ENCODE measurements at regions not wholly inside any gene's neighbourhood (a gene's known extent, or its start where the extent isn't known, plus 50 kb on each side); places are given as distances from the start of the nearest gene placed in this dataset.
A peak's percentile ranks its signal among the peaks of the same experiment; 100 is the strongest.

DNA sequence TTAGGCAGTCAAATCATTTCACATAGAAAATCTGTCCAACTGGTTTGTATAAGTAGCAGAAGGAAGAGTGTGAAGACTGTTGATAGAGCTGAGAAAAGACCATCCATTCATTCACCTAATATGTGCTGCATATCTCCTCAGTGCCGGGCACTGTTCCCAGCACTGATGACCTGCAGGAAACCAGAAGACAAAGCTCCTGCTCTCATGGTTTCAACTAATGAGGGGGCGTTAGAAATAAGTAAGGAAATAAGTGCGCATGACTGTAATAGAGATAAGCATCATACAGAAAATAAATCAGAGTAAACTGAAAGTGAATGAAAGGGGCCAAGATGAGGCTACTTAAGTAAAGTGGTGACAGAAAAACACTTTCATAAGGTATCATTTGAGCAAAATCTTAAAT, 427.5 kb upstream of the CDH20 start:
- H3K4me3 ChIP-seq (replicated peaks in 1 of 4; ENCODE audit: control extremely low read depth in 1 of 4, insufficient read depth in 1 of 4, low read depth in 3 of 4, low read length in 4 of 4) = no peak overlapping the region
- H3K36me3 ChIP-seq (ENCODE audit: control insufficient read depth, insufficient read depth, low read length) = no peaks in the 10 kb centered on the region
- H3K9me3 ChIP-seq (ENCODE audit: control insufficient read depth, insufficient read depth, low read depth, low read length) = no peaks in the 10 kb centered on the region
- H3K9ac ChIP-seq (ENCODE audit: insufficient read depth, low read length) = no peak overlapping the region
- H3K27ac ChIP-seq (ENCODE audit: insufficient read depth, low read length) = no peak overlapping the region
- no peaks in the 10 kb centered on the region for H3K79me2 ChIP-seq (ENCODE audit: control insufficient read depth, insufficient read depth, low read length)
- H3K27me3 ChIP-seq (ENCODE audit: control insufficient read depth, insufficient read depth, low read length) = no peaks in the 10 kb centered on the region
- no peaks in the 10 kb centered on the region for H3K4me1 ChIP-seq (ENCODE audit: control insufficient read depth, extremely low read depth, insufficient read depth, low read length)
- no peak overlapping the region for H2AFZ ChIP-seq (ENCODE audit: low read length)
- TF ChIP-seq EZH2 (IDR thresholded peaks at IDR 0.05; ENCODE audit: low read length, missing control alignments) = no peak
- TF ChIP-seq, protein P1, sequence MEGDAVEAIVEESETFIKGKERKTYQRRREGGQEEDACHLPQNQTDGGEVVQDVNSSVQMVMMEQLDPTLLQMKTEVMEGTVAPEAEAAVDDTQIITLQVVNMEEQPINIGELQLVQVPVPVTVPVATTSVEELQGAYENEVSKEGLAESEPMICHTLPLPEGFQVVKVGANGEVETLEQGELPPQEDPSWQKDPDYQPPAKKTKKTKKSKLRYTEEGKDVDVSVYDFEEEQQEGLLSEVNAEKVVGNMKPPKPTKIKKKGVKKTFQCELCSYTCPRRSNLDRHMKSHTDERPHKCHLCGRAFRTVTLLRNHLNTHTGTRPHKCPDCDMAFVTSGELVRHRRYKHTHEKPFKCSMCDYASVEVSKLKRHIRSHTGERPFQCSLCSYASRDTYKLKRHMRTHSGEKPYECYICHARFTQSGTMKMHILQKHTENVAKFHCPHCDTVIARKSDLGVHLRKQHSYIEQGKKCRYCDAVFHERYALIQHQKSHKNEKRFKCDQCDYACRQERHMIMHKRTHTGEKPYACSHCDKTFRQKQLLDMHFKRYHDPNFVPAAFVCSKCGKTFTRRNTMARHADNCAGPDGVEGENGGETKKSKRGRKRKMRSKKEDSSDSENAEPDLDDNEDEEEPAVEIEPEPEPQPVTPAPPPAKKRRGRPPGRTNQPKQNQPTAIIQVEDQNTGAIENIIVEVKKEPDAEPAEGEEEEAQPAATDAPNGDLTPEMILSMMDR (conservative IDR thresholded peaks at IDR 0.05 in 1 of 2, IDR thresholded peaks at IDR 0.05 in 1 of 2; ENCODE audit: low read depth in 1 of 2, low read length in 2 of 2) = no peak
- no peaks in the 10 kb centered on the region for H4K20me1 ChIP-seq (ENCODE audit: control insufficient read depth, extremely low read depth, insufficient read depth, low read length)
- peak in 1 of 2 donors; percentile 77 for DNase-seq (ENCODE audit: low read depth in 2 of 2)
- no peak overlapping the region for H3K4me2 ChIP-seq (ENCODE audit: extremely low read depth, insufficient read depth, low read length)

DNA sequence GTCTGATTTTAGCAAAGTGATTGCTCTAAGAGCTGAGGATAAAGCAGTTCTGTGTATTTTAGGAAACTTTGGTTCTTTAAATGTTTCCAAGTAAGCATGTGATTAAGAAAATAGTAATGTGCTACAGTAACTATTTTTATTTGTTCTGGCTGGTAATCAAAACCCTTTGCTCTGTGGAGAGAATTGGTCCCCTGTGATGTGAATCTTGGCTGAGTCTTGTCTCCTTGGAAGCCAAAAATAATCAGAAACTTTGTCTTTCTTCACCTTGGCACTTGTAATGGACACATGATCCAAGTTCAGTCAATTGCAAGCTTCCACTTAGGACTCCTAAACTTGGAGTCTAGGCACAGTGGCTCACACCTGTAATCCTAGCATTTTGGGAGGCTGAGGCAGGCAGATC, 422.7 kb upstream of the CDH20 start:
- Histone ChIP-seq H2AFZ (ENCODE audit: low read length) (no peak overlapping the region), H3K4me2 (ENCODE audit: extremely low read depth, insufficient read depth, low read length) (no peak overlapping the region), H3K9me3 (ENCODE audit: control insufficient read depth, insufficient read depth, low read depth, low read length) (no peaks in the 10 kb centered on the region), H3K4me1 (ENCODE audit: control insufficient read depth, extremely low read depth, insufficient read depth, low read length) (no peaks in the 10 kb centered on the region), H3K4me3 (replicated peaks in 1 of 4; ENCODE audit: control extremely low read depth in 1 of 4, insufficient read depth in 1 of 4, low read depth in 3 of 4, low read length in 4 of 4) (no peak overlapping the region), H3K36me3 (ENCODE audit: control insufficient read depth, insufficient read depth, low read length) (no peaks in the 10 kb centered on the region), H3K9ac (ENCODE audit: insufficient read depth, low read length) (no peak overlapping the region), H4K20me1 (ENCODE audit: control insufficient read depth, extremely low read depth, insufficient read depth, low read length) (no peaks in the 10 kb centered on the region), H3K27ac (ENCODE audit: insufficient read depth, low read length) (no peak overlapping the region), H3K27me3 (ENCODE audit: control insufficient read depth, insufficient read depth, low read length) (no peaks in the 10 kb centered on the region), H3K79me2 (ENCODE audit: control insufficient read depth, insufficient read depth, low read length) (no peaks in the 10 kb centered on the region)
- TF ChIP-seq, protein P1 (conservative IDR thresholded peaks at IDR 0.05 in 1 of 2, IDR thresholded peaks at IDR 0.05 in 1 of 2; ENCODE audit: low read depth in 1 of 2, low read length in 2 of 2) = no peak
- TF ChIP-seq EZH2 (IDR thresholded peaks at IDR 0.05; ENCODE audit: low read length, missing control alignments) = no peak
- DNase-seq (ENCODE audit: low read depth in 2 of 2) = peak; percentile 32 to 70

DNA sequence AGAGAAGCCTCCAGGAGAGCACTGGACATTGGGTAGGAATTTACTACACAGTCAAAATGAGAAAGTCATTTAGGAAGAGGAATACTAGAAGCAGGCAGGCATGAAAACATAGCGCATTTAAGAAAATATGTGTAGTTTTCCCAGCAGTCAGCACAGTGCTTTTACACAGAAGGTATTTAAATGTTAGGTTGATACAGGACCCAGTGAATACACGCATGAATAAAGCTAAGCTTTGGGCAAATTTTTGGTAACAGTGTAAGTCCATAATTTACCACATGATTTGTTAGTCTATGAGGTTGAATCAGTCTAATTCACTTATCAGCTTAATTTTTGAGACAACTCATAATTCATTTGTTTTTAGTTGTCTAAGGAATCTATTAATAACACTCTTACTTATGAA, 421.7 kb upstream of the CDH20 start:
- TF ChIP-seq EZH2 (IDR thresholded peaks at IDR 0.05; ENCODE audit: low read length, missing control alignments) = no peak
- TF ChIP-seq, protein P1 (conservative IDR thresholded peaks at IDR 0.05 in 1 of 2, IDR thresholded peaks at IDR 0.05 in 1 of 2; ENCODE audit: low read depth in 1 of 2, low read length in 2 of 2) = no peak
- DNase-seq (ENCODE audit: low read depth in 2 of 2) = no peak

More for the DNA sequence above, 421.7 kb upstream of the CDH20 start:
- Histone ChIP-seq H3K4me1 (ENCODE audit: control insufficient read depth, extremely low read depth, insufficient read depth, low read length) (no peaks in the 10 kb centered on the region), H3K27ac (ENCODE audit: insufficient read depth, low read length) (no peak overlapping the region), H3K9ac (ENCODE audit: insufficient read depth, low read length) (no peak overlapping the region), H3K27me3 (ENCODE audit: control insufficient read depth, insufficient read depth, low read length) (no peaks in the 10 kb centered on the region), H3K4me2 (ENCODE audit: extremely low read depth, insufficient read depth, low read length) (no peak overlapping the region), H4K20me1 (ENCODE audit: control insufficient read depth, extremely low read depth, insufficient read depth, low read length) (no peaks in the 10 kb centered on the region), H2AFZ (ENCODE audit: low read length) (no peak overlapping the region), H3K36me3 (ENCODE audit: control insufficient read depth, insufficient read depth, low read length) (no peaks in the 10 kb centered on the region), H3K9me3 (ENCODE audit: control insufficient read depth, insufficient read depth, low read depth, low read length) (no peaks in the 10 kb centered on the region), H3K4me3 (replicated peaks in 1 of 4; ENCODE audit: control extremely low read depth in 1 of 4, insufficient read depth in 1 of 4, low read depth in 3 of 4, low read length in 4 of 4) (no peak overlapping the region), H3K79me2 (ENCODE audit: control insufficient read depth, insufficient read depth, low read length) (no peaks in the 10 kb centered on the region)

Measured in fibroblast of lung (primary cell).